ENCODE measurements at regions not wholly inside any gene's neighbourhood (a gene's known extent, or its start where the extent isn't known, plus 50 kb on each side); places are given as distances from the start of the nearest gene placed in this dataset.

DNA sequence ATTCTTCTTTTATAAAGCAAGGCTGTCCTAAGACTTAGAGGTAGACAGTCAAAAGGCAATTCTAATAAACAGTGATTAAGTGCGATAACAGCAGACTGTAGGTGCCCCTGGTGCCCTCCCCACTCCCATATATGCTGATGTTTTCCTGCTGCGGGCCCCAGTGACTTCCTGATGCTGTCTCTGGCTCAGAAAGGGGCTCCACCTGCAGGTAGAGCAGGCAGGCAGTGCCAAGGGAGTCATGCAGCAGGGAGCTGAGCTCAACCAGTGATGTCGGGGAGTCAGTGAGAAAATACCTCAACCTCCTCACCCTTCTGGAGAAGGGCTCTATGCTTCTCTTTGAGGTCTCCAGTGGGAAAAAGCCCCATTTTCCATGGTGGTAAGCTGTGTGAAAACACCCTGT lies 126.7 kb upstream of the SSTR4 start:
- H3K27ac ChIP-seq (ENCODE audit: insufficient read depth, low read length) = no peak overlapping the region
- H2AFZ ChIP-seq (ENCODE audit: low read length) = no peak overlapping the region
- no peak for TF ChIP-seq EZH2 (IDR thresholded peaks at IDR 0.05; ENCODE audit: low read length, missing control alignments)
- TF ChIP-seq, protein P1, sequence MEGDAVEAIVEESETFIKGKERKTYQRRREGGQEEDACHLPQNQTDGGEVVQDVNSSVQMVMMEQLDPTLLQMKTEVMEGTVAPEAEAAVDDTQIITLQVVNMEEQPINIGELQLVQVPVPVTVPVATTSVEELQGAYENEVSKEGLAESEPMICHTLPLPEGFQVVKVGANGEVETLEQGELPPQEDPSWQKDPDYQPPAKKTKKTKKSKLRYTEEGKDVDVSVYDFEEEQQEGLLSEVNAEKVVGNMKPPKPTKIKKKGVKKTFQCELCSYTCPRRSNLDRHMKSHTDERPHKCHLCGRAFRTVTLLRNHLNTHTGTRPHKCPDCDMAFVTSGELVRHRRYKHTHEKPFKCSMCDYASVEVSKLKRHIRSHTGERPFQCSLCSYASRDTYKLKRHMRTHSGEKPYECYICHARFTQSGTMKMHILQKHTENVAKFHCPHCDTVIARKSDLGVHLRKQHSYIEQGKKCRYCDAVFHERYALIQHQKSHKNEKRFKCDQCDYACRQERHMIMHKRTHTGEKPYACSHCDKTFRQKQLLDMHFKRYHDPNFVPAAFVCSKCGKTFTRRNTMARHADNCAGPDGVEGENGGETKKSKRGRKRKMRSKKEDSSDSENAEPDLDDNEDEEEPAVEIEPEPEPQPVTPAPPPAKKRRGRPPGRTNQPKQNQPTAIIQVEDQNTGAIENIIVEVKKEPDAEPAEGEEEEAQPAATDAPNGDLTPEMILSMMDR (conservative IDR thresholded peaks at IDR 0.05 in 1 of 2, IDR thresholded peaks at IDR 0.05 in 1 of 2; ENCODE audit: low read depth in 1 of 2, low read length in 2 of 2) = no peak
- H3K4me1 ChIP-seq (ENCODE audit: control insufficient read depth, extremely low read depth, insufficient read depth, low read length) = no peaks in the 10 kb centered on the region
- H3K79me2 ChIP-seq (ENCODE audit: control insufficient read depth, insufficient read depth, low read length) = no peaks in the 10 kb centered on the region
- no peaks in the 10 kb centered on the region for H3K36me3 ChIP-seq (ENCODE audit: control insufficient read depth, insufficient read depth, low read length)
- no peaks in the 10 kb centered on the region for H3K9me3 ChIP-seq (ENCODE audit: control insufficient read depth, insufficient read depth, low read depth, low read length)
- H3K9ac ChIP-seq (ENCODE audit: insufficient read depth, low read length) = no peak overlapping the region
- H3K27me3 ChIP-seq (ENCODE audit: control insufficient read depth, insufficient read depth, low read length) = peaks cover 2% of the 10 kb centered on the region
- no peak for DNase-seq (ENCODE audit: low read depth in 2 of 2)
- H3K4me2 ChIP-seq (ENCODE audit: extremely low read depth, insufficient read depth, low read length) = no peak overlapping the region
- H4K20me1 ChIP-seq (ENCODE audit: control insufficient read depth, extremely low read depth, insufficient read depth, low read length) = no peaks in the 10 kb centered on the region
- H3K4me3 ChIP-seq (replicated peaks in 1 of 4; ENCODE audit: control extremely low read depth in 1 of 4, insufficient read depth in 1 of 4, low read depth in 3 of 4, low read length in 4 of 4) = no peak overlapping the region

DNA sequence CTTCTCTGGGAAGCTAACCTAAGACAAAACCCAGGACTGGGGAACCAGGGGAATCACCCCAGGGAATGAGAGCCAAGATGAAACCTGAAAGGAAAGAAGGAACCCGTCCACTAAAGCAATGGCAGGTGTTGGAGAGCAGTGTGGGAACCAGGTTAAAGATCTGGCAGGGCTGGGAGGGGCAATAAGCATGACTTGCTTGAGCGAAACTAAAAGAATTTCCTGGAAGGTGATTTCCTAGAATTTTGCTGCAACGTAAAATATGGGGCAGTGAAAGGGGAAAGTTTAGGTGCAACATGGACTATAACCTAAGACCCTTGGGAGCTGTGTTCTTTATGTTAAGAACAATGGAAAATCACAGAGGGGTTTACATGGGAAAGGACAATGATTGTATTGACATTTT lies 126.2 kb upstream of the SSTR4 start:
- Histone ChIP-seq H4K20me1 (ENCODE audit: control insufficient read depth, extremely low read depth, insufficient read depth, low read length) (no peaks in the 10 kb centered on the region), H3K27ac (ENCODE audit: insufficient read depth, low read length) (no peak overlapping the region), H3K4me2 (ENCODE audit: extremely low read depth, insufficient read depth, low read length) (no peak overlapping the region), H3K79me2 (ENCODE audit: control insufficient read depth, insufficient read depth, low read length) (no peaks in the 10 kb centered on the region), H3K36me3 (ENCODE audit: control insufficient read depth, insufficient read depth, low read length) (no peaks in the 10 kb centered on the region), H3K4me1 (ENCODE audit: control insufficient read depth, extremely low read depth, insufficient read depth, low read length) (no peaks in the 10 kb centered on the region), H3K27me3 (ENCODE audit: control insufficient read depth, insufficient read depth, low read length) (peaks cover 2% of the 10 kb centered on the region), H3K9me3 (ENCODE audit: control insufficient read depth, insufficient read depth, low read depth, low read length) (no peaks in the 10 kb centered on the region), H3K4me3 (replicated peaks in 1 of 4; ENCODE audit: control extremely low read depth in 1 of 4, insufficient read depth in 1 of 4, low read depth in 3 of 4, low read length in 4 of 4) (no peak overlapping the region), H3K9ac (ENCODE audit: insufficient read depth, low read length) (no peak overlapping the region), H2AFZ (ENCODE audit: low read length) (no peak overlapping the region)
- TF ChIP-seq EZH2 (IDR thresholded peaks at IDR 0.05; ENCODE audit: low read length, missing control alignments) = no peak
- TF ChIP-seq, protein P1 (conservative IDR thresholded peaks at IDR 0.05 in 1 of 2, IDR thresholded peaks at IDR 0.05 in 1 of 2; ENCODE audit: low read depth in 1 of 2, low read length in 2 of 2) = no peak
- DNase-seq (ENCODE audit: low read depth in 2 of 2) = no peak

DNA sequence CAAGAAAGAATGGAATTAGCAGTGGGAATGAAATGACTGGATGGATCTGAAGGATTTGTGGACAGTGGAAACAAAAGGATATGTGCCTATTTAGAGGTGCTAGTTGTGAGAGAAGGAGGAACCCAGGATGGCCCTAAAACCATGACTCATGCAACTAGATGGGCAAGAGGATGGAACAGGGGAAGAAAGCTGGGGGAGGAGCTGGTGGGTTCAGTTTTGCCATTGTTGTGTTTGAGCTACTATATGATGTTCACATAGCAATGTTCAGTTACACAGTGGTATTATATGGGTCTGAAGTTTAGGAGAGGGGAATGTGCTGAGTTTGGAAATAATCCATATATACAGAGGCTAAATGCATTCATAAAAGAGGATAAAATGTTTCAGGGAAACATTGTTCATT lies 125.7 kb upstream of the SSTR4 start:
- Histone ChIP-seq H3K27me3 (ENCODE audit: control insufficient read depth, insufficient read depth, low read length) (peaks cover 2% of the 10 kb centered on the region), H2AFZ (ENCODE audit: low read length) (no peak overlapping the region), H3K4me1 (ENCODE audit: control insufficient read depth, extremely low read depth, insufficient read depth, low read length) (no peaks in the 10 kb centered on the region), H3K27ac (ENCODE audit: insufficient read depth, low read length) (no peak overlapping the region), H4K20me1 (ENCODE audit: control insufficient read depth, extremely low read depth, insufficient read depth, low read length) (no peaks in the 10 kb centered on the region), H3K9ac (ENCODE audit: insufficient read depth, low read length) (no peak overlapping the region), H3K79me2 (ENCODE audit: control insufficient read depth, insufficient read depth, low read length) (no peaks in the 10 kb centered on the region), H3K36me3 (ENCODE audit: control insufficient read depth, insufficient read depth, low read length) (no peaks in the 10 kb centered on the region), H3K9me3 (ENCODE audit: control insufficient read depth, insufficient read depth, low read depth, low read length) (no peaks in the 10 kb centered on the region), H3K4me2 (ENCODE audit: extremely low read depth, insufficient read depth, low read length) (no peak overlapping the region), H3K4me3 (replicated peaks in 1 of 4; ENCODE audit: control extremely low read depth in 1 of 4, insufficient read depth in 1 of 4, low read depth in 3 of 4, low read length in 4 of 4) (no peak overlapping the region)
- TF ChIP-seq, protein P1 (conservative IDR thresholded peaks at IDR 0.05 in 1 of 2, IDR thresholded peaks at IDR 0.05 in 1 of 2; ENCODE audit: low read depth in 1 of 2, low read length in 2 of 2) = no peak
- no peak for TF ChIP-seq EZH2 (IDR thresholded peaks at IDR 0.05; ENCODE audit: low read length, missing control alignments)
- DNase-seq (ENCODE audit: low read depth in 2 of 2) = no peak
